ENCODE measurements at regions not wholly inside any gene's neighbourhood (a gene's known extent, or its start where the extent isn't known, plus 50 kb on each side); places are given as distances from the start of the nearest gene placed in this dataset.
"Not testable (repeated sequence)": the region's sequence is repeated elsewhere in the genome, so short reads cannot be mapped to it uniquely, and the experiment has no call there.

- POLR2A ChIA-PET, result no interaction called here
- no peak for TF ChIP-seq CTCF (IDR thresholded peaks at IDR 0.05; ENCODE audit: control extremely low read depth, extremely low read depth, low read depth, missing control alignments)
- CTCF ChIA-PET, result interaction anchor here (0.8 kb wide), 1 partner anchor 11 kb away, joined by 3 read pairs; no protein-coding TSS in a partner anchor
Observed at GRCh38 chr12:131287015-131287937, 333.6 kb downstream of the ADGRD1 start.

GRCh38 chr12:131287938-131288764, 334.4 kb downstream of the ADGRD1 start:
- ChIA-PET POLR2A (no interaction called here), CTCF (interaction anchor here (0.8 kb wide), 1 partner anchor 11 kb away, joined by 3 read pairs; no protein-coding TSS in a partner anchor)
- no peak for TF ChIP-seq CTCF (IDR thresholded peaks at IDR 0.05; ENCODE audit: control extremely low read depth, extremely low read depth, low read depth, missing control alignments)
- DNase-seq (ENCODE audit: extremely low spot score), result no peak

More at GRCh38 chr12:131287015-131287937, 333.6 kb downstream of the ADGRD1 start:
- no peak for DNase-seq (ENCODE audit: extremely low spot score)

- DNase-seq (ENCODE audit: extremely low spot score); POLR2A ChIA-PET; CTCF ChIA-PET: not testable (repeated sequence)
Observed at GRCh38 chr12:131288765-131289695, 335.3 kb downstream of the ADGRD1 start.

GRCh38 chr12:131289807-131290206, 336.1 kb downstream of the ADGRD1 start:
- CTCF ChIA-PET; DNase-seq (ENCODE audit: extremely low spot score); POLR2A ChIA-PET: not testable (repeated sequence)

- ChIA-PET POLR2A (no interaction called here), CTCF (no interaction called here)
- no peak for DNase-seq (ENCODE audit: extremely low spot score)
- no peak for TF ChIP-seq CTCF (IDR thresholded peaks at IDR 0.05; ENCODE audit: control extremely low read depth, extremely low read depth, low read depth, missing control alignments)
Observed at GRCh38 chr12:131290255-131290959, 336.7 kb downstream of the ADGRD1 start.

GRCh38 chr12:131293071-131294015, 339.6 kb downstream of the ADGRD1 start:
- DNase-seq (ENCODE audit: extremely low spot score); POLR2A ChIA-PET; CTCF ChIA-PET: not testable (repeated sequence)

- CTCF ChIA-PET; DNase-seq (ENCODE audit: extremely low spot score); POLR2A ChIA-PET: not testable (repeated sequence)
Observed at GRCh38 chr12:131294716-131295115, 341.0 kb downstream of the ADGRD1 start.

GRCh38 chr12:131295117-131295516, 341.4 kb downstream of the ADGRD1 start:
- CTCF ChIA-PET; POLR2A ChIA-PET; DNase-seq (ENCODE audit: extremely low spot score): not testable (repeated sequence)

GRCh38 chr12:131295559-131295958, 341.9 kb downstream of the ADGRD1 start:
- CTCF ChIA-PET, result not testable (repeated sequence)

GRCh38 chr12:131296136-131296535, 342.4 kb downstream of the ADGRD1 start:
- CTCF ChIA-PET; DNase-seq (ENCODE audit: extremely low spot score); POLR2A ChIA-PET: not testable (repeated sequence)

More at GRCh38 chr12:131295559-131295958, 341.9 kb downstream of the ADGRD1 start:
- DNase-seq (ENCODE audit: extremely low spot score); POLR2A ChIA-PET: not testable (repeated sequence)

- POLR2A ChIA-PET, CTCF ChIA-PET: not testable (repeated sequence)
Observed at GRCh38 chr12:131296651-131297050, 342.9 kb downstream of the ADGRD1 start.

More at GRCh38 chr12:131296651-131297050, 342.9 kb downstream of the ADGRD1 start:
- not testable (repeated sequence) for DNase-seq (ENCODE audit: extremely low spot score)

All from GM10248 (cell line).